Duodenal mucosa (tissue), 2 donors: ENCODE measurements at regions not wholly inside any gene's neighbourhood (a gene's known extent, or its start where the extent isn't known, plus 50 kb on each side); places are given as distances from the start of the nearest gene placed in this dataset.

Experiments
- H3K27ac ChIP-seq: one replicate; pipeline ENCODE4 v1.7.0; 2013; ENCODE audit warnings: low read depth, low read length
- H3K27me3 ChIP-seq, 2 donors: one replicate each; pipeline ENCODE4 v1.7.0; 2013; ENCODE audit warnings: low read length in 2 of 2, control low read depth in 1 of 2; ENCODE audit not compliant: insufficient read depth in 2 of 2, control insufficient read depth in 1 of 2
- H3K36me3 ChIP-seq, 2 donors: one replicate each; pipeline ENCODE4 v1.7.0; 2013; ENCODE audit warnings: low read length in 2 of 2, control low read depth in 1 of 2; ENCODE audit not compliant: insufficient read depth in 2 of 2, control insufficient read depth in 1 of 2
- H3K4me1 ChIP-seq, 2 donors: one replicate each; pipeline ENCODE4 v1.7.0; 2013; ENCODE audit warnings: low read length in 2 of 2, control low read depth in 1 of 2; ENCODE audit not compliant: insufficient read depth in 2 of 2, control insufficient read depth in 1 of 2
- H3K4me3 ChIP-seq, 2 donors: one replicate each; pipeline ENCODE4 v1.7.0; 2013; ENCODE audit warnings: low read length in 2 of 2, low read depth in 1 of 2
- H3K9ac ChIP-seq, 2 donors: one replicate each; pipeline ENCODE4 v1.7.0; 2013; ENCODE audit warnings: low read length in 2 of 2, low read depth in 1 of 2
- H3K9me3 ChIP-seq, 2 donors: one replicate each; pipeline ENCODE4 v1.7.0; 2013; ENCODE audit warnings: low read length in 2 of 2, control low read depth in 1 of 2; ENCODE audit not compliant: control insufficient read depth in 1 of 2

DNA sequence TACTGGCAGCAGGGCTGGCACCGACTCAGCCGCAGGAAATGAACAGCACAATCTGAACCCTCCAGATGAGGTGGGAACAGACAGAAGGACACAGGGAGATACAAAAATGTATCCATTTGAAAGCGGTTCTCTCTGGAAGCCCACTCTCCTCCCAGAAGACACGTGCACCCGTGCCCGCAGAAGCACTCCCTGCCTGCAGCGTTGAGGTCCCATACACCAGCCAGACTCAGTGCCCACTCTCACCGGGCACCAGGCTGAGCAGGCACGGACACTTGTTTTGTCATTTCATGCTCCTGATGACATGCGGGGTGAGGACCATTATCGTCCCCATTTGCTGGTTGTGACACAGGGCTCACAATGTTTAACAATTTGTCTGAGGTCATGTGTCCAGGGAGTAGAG is 297.4 kb upstream of the TLE3 start:
- no peaks in the 10 kb centered on the region for H3K36me3 ChIP-seq
- peaks cover 5 to 11% of the 10 kb centered on the region in 2 donors for H3K4me1 ChIP-seq
- H3K27me3 ChIP-seq = peaks cover 0 to 4% of the 10 kb centered on the region in 2 donors
- no peak overlapping the region for H3K27ac ChIP-seq
- peaks cover 0 to 5% of the 10 kb centered on the region in 2 donors for H3K9me3 ChIP-seq
- no peak overlapping the region for H3K9ac ChIP-seq
- H3K4me3 ChIP-seq = no peak overlapping the region

- H3K27me3 ChIP-seq = peaks cover 0 to 4% of the 10 kb centered on the region in 2 donors
- H3K9ac ChIP-seq = no peak overlapping the region
- H3K27ac ChIP-seq = no peak overlapping the region
- no peak overlapping the region for H3K4me3 ChIP-seq
- H3K4me1 ChIP-seq = no peaks in the 10 kb centered on the region
- H3K36me3 ChIP-seq = no peaks in the 10 kb centered on the region
- peaks cover 0 to 5% of the 10 kb centered on the region in 2 donors for H3K9me3 ChIP-seq
Observed at GRCh38 chr15:70390723-70391122, 293.0 kb upstream of the TLE3 start.

- no peaks in the 10 kb centered on the region for H3K4me1 ChIP-seq
- no peak overlapping the region for H3K27ac ChIP-seq
- no peak overlapping the region for H3K4me3 ChIP-seq
- peaks cover 0 to 5% of the 10 kb centered on the region in 2 donors for H3K9me3 ChIP-seq
- no peaks in the 10 kb centered on the region for H3K36me3 ChIP-seq
- no peaks in the 10 kb centered on the region for H3K27me3 ChIP-seq
- no peak overlapping the region for H3K9ac ChIP-seq
Observed at GRCh38 chr15:70387993-70388392, 290.3 kb upstream of the TLE3 start.

GRCh38 chr15:70387081-70387480 is 289.4 kb upstream of the TLE3 start:
- Histone ChIP-seq H3K9ac (no peak overlapping the region), H3K9me3 (peaks cover 0 to 5% of the 10 kb centered on the region in 2 donors), H3K27ac (no peak overlapping the region), H3K36me3 (no peaks in the 10 kb centered on the region), H3K4me3 (no peak overlapping the region), H3K4me1 (no peaks in the 10 kb centered on the region), H3K27me3 (no peaks in the 10 kb centered on the region)

GRCh38 chr15:70385711-70386110 is 288.0 kb upstream of the TLE3 start:
- no peak overlapping the region for H3K27ac ChIP-seq
- peaks cover 0 to 3% of the 10 kb centered on the region in 2 donors for H3K9me3 ChIP-seq
- H3K36me3 ChIP-seq = no peaks in the 10 kb centered on the region
- no peak overlapping the region for H3K9ac ChIP-seq
- no peaks in the 10 kb centered on the region for H3K27me3 ChIP-seq
- no peak overlapping the region for H3K4me3 ChIP-seq
- H3K4me1 ChIP-seq = no peaks in the 10 kb centered on the region

DNA sequence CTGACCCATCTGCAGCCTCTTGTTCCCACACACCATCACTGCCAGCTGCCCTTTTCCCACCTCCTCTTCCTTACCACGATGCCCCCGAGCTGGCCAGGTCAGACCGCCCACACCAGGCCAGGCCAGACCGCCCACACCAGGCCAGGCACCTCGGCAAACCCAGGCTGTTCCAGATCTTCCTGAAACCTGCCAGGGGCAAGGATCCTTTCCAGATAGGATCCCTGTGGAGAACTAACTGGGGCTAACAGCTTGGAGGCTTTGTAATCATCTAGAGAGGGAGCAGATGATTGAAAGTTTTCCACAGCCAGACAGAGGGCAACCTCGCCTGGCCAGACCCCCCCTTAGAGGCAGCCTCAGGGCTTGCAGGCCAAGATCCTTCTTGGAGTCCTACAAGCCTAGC is 287.3 kb upstream of the TLE3 start:
- H3K27me3 ChIP-seq = no peaks in the 10 kb centered on the region
- H3K27ac ChIP-seq = no peak overlapping the region

DNA sequence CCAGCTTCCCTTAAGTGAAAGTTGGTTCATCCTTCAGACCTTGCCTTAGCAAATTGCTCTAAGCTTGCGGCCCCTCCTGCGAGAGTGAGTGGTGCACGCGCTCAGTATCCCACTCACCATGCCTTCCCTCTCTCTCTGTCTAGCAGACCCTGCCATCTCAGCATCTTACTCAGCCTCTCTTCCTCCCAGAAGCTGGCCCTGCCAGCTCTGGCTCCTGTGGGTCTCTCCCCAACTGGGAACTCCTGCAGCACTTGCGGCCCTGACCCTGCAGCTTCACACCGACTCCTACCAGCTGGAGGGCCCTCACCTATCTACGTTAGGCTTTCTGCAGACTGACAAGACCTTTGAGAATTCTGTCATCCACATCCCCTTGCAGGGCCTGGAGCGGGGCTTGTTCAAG is 286.1 kb upstream of the TLE3 start:
- H3K27ac ChIP-seq = no peak overlapping the region
- H3K4me1 ChIP-seq = no peaks in the 10 kb centered on the region
- no peak overlapping the region for H3K4me3 ChIP-seq

More for the DNA sequence above, 287.3 kb upstream of the TLE3 start:
- Histone ChIP-seq H3K36me3 (no peaks in the 10 kb centered on the region), H3K4me1 (no peaks in the 10 kb centered on the region), H3K9ac (no peak overlapping the region), H3K4me3 (no peak overlapping the region), H3K9me3 (no peaks in the 10 kb centered on the region)

DNA sequence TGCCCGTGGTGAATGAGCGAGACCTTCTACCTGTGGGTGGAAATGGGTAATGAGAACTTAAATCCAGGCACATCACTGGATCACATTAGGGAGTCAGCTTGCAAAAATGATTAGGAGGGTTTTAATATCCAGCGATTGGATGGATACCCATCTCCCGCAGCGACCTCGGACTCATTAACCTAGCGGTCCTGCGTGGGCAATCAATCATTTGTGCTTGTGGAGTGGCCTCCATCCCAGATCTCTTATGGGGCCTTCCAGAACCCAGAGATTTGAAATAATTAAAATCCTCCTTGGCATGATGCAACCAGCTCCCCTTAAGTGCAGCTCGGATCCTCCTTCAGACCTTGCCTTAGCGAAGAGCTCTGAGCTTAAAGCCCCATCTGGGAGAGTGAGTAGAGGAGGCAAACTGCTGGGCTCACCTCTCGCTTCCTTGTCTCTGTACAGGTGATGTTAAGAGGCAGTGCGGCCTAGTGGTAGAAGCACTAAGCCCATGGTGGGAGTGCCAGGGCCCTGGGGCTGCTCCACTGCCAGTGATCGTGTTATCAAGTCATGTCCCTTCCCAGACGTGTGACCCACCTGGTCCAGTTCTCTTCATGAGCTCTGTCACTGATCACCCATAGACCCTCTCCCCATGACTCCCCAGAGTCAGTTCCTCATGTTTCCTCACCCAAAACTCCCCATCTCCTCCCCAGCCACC is 285.2 kb upstream of the TLE3 start:
- no peaks in the 10 kb centered on the region for H3K36me3 ChIP-seq
- no peak overlapping the region for H3K4me3 ChIP-seq
- H3K9ac ChIP-seq = no peak overlapping the region
- no peaks in the 10 kb centered on the region for H3K4me1 ChIP-seq
- no peaks in the 10 kb centered on the region for H3K27me3 ChIP-seq
- H3K27ac ChIP-seq = no peak overlapping the region
- no peaks in the 10 kb centered on the region for H3K9me3 ChIP-seq

More for the DNA sequence above, 286.1 kb upstream of the TLE3 start:
- Histone ChIP-seq H3K9ac (no peak overlapping the region), H3K27me3 (no peaks in the 10 kb centered on the region), H3K36me3 (no peaks in the 10 kb centered on the region), H3K9me3 (no peaks in the 10 kb centered on the region)

GRCh38 chr15:70382009-70382749 is 284.5 kb upstream of the TLE3 start:
- Histone ChIP-seq H3K36me3 (no peaks in the 10 kb centered on the region), H3K4me1 (peaks cover under 1 to 1% of the 10 kb centered on the region in 2 donors), H3K27me3 (no peaks in the 10 kb centered on the region), H3K9ac (no peak overlapping the region), H3K27ac (no peak overlapping the region), H3K4me3 (no peak overlapping the region), H3K9me3 (no peaks in the 10 kb centered on the region)
